ENCODE measurements at regions not wholly inside any gene's neighbourhood (a gene's known extent, or its start where the extent isn't known, plus 50 kb on each side); places are given as distances from the start of the nearest gene placed in this dataset.

GRCh38 chr12:39199351-39199750 lies 243.6 kb downstream of the KIF21A start:
- TF ChIP-seq EZH2 (IDR thresholded peaks at IDR 0.05), result no peak
- TF ChIP-seq POLR2AphosphoS5 (IDR thresholded peaks at IDR 0.05; ENCODE audit: borderline replicate concordance, low read depth, low read length), result no peak
- no peak for TF ChIP-seq FOXP2 (optimal IDR thresholded peaks at IDR 0.05; ENCODE audit: control extremely low read depth, extremely low read length, insufficient read depth)
- no peak overlapping the region for H3K9ac ChIP-seq (ENCODE audit: insufficient read length)
- no peak overlapping the region for H3K27ac ChIP-seq
- DNase-seq (ENCODE audit: low read depth, low spot score), result no peak
- no peaks in the 10 kb centered on the region for H3K36me3 ChIP-seq (ENCODE audit: insufficient read depth, low read length)
- 0 out of 2 replicates have a peak, but pooled peaks cover 4% of the 10 kb centered on the region for H3K9me3 ChIP-seq (ENCODE audit: low read depth, low read length)
- peak overlapping the region; percentile 35 for H3K4me3 ChIP-seq

DNA sequence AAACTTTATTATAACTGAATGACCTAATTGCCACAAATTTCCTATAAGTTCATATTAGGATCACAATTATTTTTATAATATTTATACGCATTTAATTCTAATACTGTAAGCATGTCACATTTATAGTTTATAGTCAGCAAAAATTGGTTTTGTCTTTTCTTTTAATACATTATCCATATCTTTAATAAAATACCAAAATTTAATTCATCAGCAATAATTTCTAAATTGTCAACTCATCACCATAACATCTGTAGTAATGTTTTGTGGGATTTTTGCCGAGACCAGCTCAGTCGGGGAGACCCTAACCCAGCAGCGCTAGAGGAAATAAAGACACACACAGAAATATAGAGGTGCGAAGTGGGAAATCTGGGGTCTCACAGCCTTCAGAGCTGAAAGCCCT lies 254.2 kb downstream of the KIF21A start:
- no peak overlapping the region for H3K4me3 ChIP-seq
- H3K27ac ChIP-seq, result no peak overlapping the region
- H3K9me3 ChIP-seq (ENCODE audit: low read depth, low read length), result no peaks in the 10 kb centered on the region
- DNase-seq (ENCODE audit: low read depth, low spot score), result no peak
- no peak overlapping the region for H3K9ac ChIP-seq (ENCODE audit: insufficient read length)
- H3K36me3 ChIP-seq (ENCODE audit: insufficient read depth, low read length), result no peaks in the 10 kb centered on the region
- TF ChIP-seq POLR2AphosphoS5 (IDR thresholded peaks at IDR 0.05; ENCODE audit: borderline replicate concordance, low read depth, low read length), result no peak
- no peak for TF ChIP-seq FOXP2 (optimal IDR thresholded peaks at IDR 0.05; ENCODE audit: control extremely low read depth, extremely low read length, insufficient read depth)
- no peak for TF ChIP-seq EZH2 (IDR thresholded peaks at IDR 0.05)

DNA sequence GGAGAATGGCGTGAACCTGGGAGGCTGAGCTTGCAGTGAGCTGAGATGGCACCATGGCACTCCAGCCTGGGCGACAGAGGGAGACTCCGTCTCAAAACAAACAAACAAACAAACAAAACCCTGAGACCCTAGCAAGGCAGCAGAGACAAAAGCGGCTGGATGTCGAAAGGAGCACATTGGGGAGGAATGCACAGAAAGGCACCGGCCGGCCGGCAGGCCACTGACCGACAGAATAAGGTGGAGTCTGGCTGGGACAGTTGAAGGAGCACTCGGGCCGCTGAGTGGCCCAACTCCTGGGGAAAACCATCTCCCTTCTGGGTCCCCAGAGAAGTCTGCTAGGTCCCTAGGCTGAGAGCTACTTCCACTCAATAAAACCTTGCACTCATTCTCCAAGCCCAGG lies 256.2 kb downstream of the KIF21A start:
- no peaks in the 10 kb centered on the region for H3K36me3 ChIP-seq (ENCODE audit: insufficient read depth, low read length)
- no peaks in the 10 kb centered on the region for H3K9me3 ChIP-seq (ENCODE audit: low read depth, low read length)
- H3K27ac ChIP-seq, result no peak overlapping the region
- no peak overlapping the region for H3K4me3 ChIP-seq
- no peak overlapping the region for H3K9ac ChIP-seq (ENCODE audit: insufficient read length)
- DNase-seq (ENCODE audit: low read depth, low spot score), result no peak
- no peak for TF ChIP-seq EZH2 (IDR thresholded peaks at IDR 0.05)
- TF ChIP-seq FOXP2 (optimal IDR thresholded peaks at IDR 0.05; ENCODE audit: control extremely low read depth, extremely low read length, insufficient read depth), result no peak
- no peak for TF ChIP-seq POLR2AphosphoS5 (IDR thresholded peaks at IDR 0.05; ENCODE audit: borderline replicate concordance, low read depth, low read length)

DNA sequence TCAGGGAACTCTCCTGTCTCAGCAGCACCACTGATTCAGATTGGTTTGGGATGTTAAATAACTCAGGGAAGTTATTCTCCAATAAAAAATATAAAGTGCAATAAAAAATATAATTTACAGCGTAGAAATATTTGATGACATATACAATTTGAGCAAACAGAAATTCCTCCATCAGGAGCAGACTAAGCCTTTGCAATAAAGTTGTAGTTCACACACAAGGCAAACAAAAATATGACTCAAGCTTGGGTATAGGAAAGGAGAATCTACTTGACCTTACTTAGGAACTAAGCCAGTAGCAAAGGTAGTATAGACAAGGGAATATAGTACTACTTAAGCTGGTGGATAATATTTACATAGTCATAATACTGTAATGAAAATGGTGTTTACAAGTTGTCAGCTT lies 264.1 kb downstream of the KIF21A start:
- Histone ChIP-seq H3K9ac (ENCODE audit: insufficient read length) (no peak overlapping the region), H3K9me3 (ENCODE audit: low read depth, low read length) (no peaks in the 10 kb centered on the region), H3K36me3 (ENCODE audit: insufficient read depth, low read length) (no peaks in the 10 kb centered on the region), H3K4me3 (no peak overlapping the region), H3K27ac (no peak overlapping the region)
- TF ChIP-seq EZH2 (IDR thresholded peaks at IDR 0.05) (no peak), POLR2AphosphoS5 (IDR thresholded peaks at IDR 0.05; ENCODE audit: borderline replicate concordance, low read depth, low read length) (no peak), FOXP2 (optimal IDR thresholded peaks at IDR 0.05; ENCODE audit: control extremely low read depth, extremely low read length, insufficient read depth) (no peak)
- no peak for DNase-seq (ENCODE audit: low read depth, low spot score)

DNA sequence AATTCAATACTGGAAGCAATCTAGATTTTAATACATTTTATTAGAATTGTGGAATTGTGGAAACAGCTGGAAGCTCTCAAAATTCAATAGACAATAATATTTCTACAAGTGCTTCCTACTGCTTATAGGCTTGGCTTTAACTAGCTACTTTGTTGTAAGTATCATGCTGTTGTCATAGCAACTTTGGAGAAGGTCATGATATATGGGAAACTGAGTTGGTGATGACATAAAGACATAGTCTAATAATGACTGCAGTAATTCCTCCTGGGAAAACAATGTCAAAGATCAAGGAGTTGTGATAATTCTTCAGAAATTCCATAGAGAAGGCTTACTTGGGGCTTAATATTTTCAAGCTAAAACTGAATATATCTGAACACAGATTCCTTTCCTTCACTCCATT lies 266.6 kb downstream of the KIF21A start:
- Histone ChIP-seq H3K36me3 (ENCODE audit: insufficient read depth, low read length) (no peaks in the 10 kb centered on the region), H3K4me3 (no peak overlapping the region), H3K9me3 (ENCODE audit: low read depth, low read length) (no peaks in the 10 kb centered on the region), H3K9ac (ENCODE audit: insufficient read length) (no peak overlapping the region), H3K27ac (no peak overlapping the region)
- TF ChIP-seq FOXP2 (optimal IDR thresholded peaks at IDR 0.05; ENCODE audit: control extremely low read depth, extremely low read length, insufficient read depth) (no peak), POLR2AphosphoS5 (IDR thresholded peaks at IDR 0.05; ENCODE audit: borderline replicate concordance, low read depth, low read length) (no peak), EZH2 (IDR thresholded peaks at IDR 0.05) (no peak)
- no peak for DNase-seq (ENCODE audit: low read depth, low spot score)

- TF ChIP-seq FOXP2 (optimal IDR thresholded peaks at IDR 0.05; ENCODE audit: control extremely low read depth, extremely low read length, insufficient read depth), result no peak
- TF ChIP-seq POLR2AphosphoS5 (IDR thresholded peaks at IDR 0.05; ENCODE audit: borderline replicate concordance, low read depth, low read length), result no peak
- no peak for TF ChIP-seq EZH2 (IDR thresholded peaks at IDR 0.05)
- no peaks in the 10 kb centered on the region for H3K9me3 ChIP-seq (ENCODE audit: low read depth, low read length)
- no peak overlapping the region for H3K4me3 ChIP-seq
- H3K27ac ChIP-seq, result no peak overlapping the region
- H3K36me3 ChIP-seq (ENCODE audit: insufficient read depth, low read length), result no peaks in the 10 kb centered on the region
- DNase-seq (ENCODE audit: low read depth, low spot score), result no peak
- no peak overlapping the region for H3K9ac ChIP-seq (ENCODE audit: insufficient read length)
These were observed 268.3 kb upstream of the CPNE8 start for GRCh38 chr12:39173726-39174125.

DNA sequence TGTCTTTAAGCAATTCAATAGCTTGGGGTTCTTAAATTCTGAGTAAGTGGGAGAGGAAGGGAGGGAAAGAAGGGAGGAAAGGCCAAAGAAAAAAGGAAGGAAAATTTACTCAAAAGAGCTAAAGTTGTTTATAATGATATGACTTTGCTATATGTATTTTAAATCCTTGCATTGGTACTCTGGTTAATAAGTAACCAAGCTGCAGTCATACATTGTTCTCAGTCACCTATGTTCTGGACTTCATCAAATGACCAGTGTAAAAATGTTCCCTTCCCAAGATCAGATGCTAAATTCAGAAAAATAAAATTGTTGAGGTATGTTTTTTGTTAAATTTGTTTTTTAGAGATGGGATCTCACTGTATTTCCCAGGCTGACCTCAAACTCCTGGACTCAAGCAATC lies 259.9 kb upstream of the CPNE8 start:
- H3K9me3 ChIP-seq (ENCODE audit: low read depth, low read length), result no peaks in the 10 kb centered on the region
- no peak for TF ChIP-seq EZH2 (IDR thresholded peaks at IDR 0.05)
- no peak for TF ChIP-seq POLR2AphosphoS5 (IDR thresholded peaks at IDR 0.05; ENCODE audit: borderline replicate concordance, low read depth, low read length)
- no peak for TF ChIP-seq FOXP2 (optimal IDR thresholded peaks at IDR 0.05; ENCODE audit: control extremely low read depth, extremely low read length, insufficient read depth)
- no peak overlapping the region for H3K27ac ChIP-seq
- no peaks in the 10 kb centered on the region for H3K36me3 ChIP-seq (ENCODE audit: insufficient read depth, low read length)
- no peak overlapping the region for H3K9ac ChIP-seq (ENCODE audit: insufficient read length)
- no peak overlapping the region for H3K4me3 ChIP-seq
- DNase-seq (ENCODE audit: low read depth, low spot score), result no peak

- no peak overlapping the region for H3K27ac ChIP-seq
These were observed 256.2 kb upstream of the CPNE8 start for GRCh38 chr12:39161465-39162085.

More at GRCh38 chr12:39161465-39162085, 256.2 kb upstream of the CPNE8 start:
- DNase-seq (ENCODE audit: low read depth, low spot score), result no peak
- TF ChIP-seq POLR2AphosphoS5 (IDR thresholded peaks at IDR 0.05; ENCODE audit: borderline replicate concordance, low read depth, low read length) (no peak), EZH2 (IDR thresholded peaks at IDR 0.05) (no peak), FOXP2 (optimal IDR thresholded peaks at IDR 0.05; ENCODE audit: control extremely low read depth, extremely low read length, insufficient read depth) (no peak)
- Histone ChIP-seq H3K4me3 (no peak overlapping the region), H3K36me3 (ENCODE audit: insufficient read depth, low read length) (no peaks in the 10 kb centered on the region), H3K9ac (ENCODE audit: insufficient read length) (no peak overlapping the region), H3K9me3 (ENCODE audit: low read depth, low read length) (no peaks in the 10 kb centered on the region)

All from SK-N-MC (cell line).